ENCODE measurements at regions not wholly inside any gene's neighbourhood (a gene's known extent, or its start where the extent isn't known, plus 50 kb on each side); places are given as distances from the start of the nearest gene placed in this dataset.

DNA sequence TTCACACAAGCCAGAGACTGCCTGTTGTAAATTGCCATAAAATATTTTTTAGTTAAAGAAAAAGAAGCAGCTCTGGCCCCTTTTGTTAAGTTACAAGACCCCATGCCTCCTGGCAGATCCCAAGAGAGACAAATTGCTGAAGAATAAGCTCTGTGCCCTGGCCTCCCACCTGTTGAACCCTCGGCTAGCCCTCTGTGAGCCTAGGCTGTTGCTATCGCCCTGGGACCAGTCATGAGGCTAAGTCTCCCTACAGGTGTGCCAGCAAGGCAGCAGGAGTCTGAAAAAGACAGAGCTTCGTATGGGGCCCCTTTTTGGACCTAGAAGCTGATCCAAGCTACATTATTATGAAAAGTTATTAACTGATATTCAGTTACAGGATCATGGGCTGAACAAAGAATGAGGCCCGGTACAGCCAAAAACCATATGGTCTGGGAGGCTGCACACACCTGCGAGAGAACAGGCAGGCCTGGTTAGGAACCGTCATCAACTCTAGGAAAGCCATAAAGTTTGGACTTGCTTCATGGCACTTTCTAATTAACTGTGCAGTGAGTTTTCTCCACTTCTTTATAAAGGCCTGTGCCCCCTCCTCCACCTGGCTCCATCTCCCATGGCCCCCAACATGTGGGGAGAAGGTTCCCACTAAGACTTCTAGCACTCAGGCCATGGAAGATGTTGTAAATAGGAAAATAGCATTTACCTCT, 384.7 kb downstream of the ENC1 start:
- in situ Hi-C loops (cut with MboI): no loop called here

More for the DNA sequence above, 384.7 kb downstream of the ENC1 start:
- H3K4me3 ChIP-seq: no peak overlapping the region
- intact Hi-C loops (cut with micrococcal nuclease; ENCODE audit: unreplicated experiment): no loop called here
- 40% methylated on average over 6 of the region's 6 CpGs for WGBS (ENCODE audit: insufficient coverage, insufficient replicate concordance, low lambda C conversion rate, missing lambda C conversion rate)
- no peak overlapping the region for H3K9ac ChIP-seq (ENCODE audit: control insufficient read depth, insufficient read depth, low read length)
- BruUV-seq (replicated peaks): no TSS peak
- no peak for DNase-seq (ENCODE audit: low read depth, low spot score)
- FAIRE-seq: no peak
- no peaks in the 10 kb centered on the region for H4K20me1 ChIP-seq (ENCODE audit: control insufficient read depth, insufficient read depth)
- H3K79me2 ChIP-seq (ENCODE audit: control insufficient read depth, insufficient read depth, low read length): no peaks in the 10 kb centered on the region
- H3K4me2 ChIP-seq (ENCODE audit: control insufficient read depth, insufficient read depth): no peak overlapping the region
- H3K27me3 ChIP-seq (replicated peaks in 1 of 2; ENCODE audit: control insufficient read depth in 2 of 2, insufficient read depth in 2 of 2, low read length in 1 of 2): no peaks in the 10 kb centered on the region
- H3K36me3 ChIP-seq (ENCODE audit: control insufficient read depth in 2 of 2, insufficient read depth in 2 of 2, low read length in 1 of 2): no peaks in the 10 kb centered on the region
- no peak overlapping the region for H3K27ac ChIP-seq (ENCODE audit: control insufficient read depth, insufficient read depth)
- ATAC-seq: no peak
- peaks cover 12% of the 10 kb centered on the region for H3K4me1 ChIP-seq (ENCODE audit: control insufficient read depth, insufficient read depth, low read length)
- no peaks in the 10 kb centered on the region for H3K9me3 ChIP-seq (replicated peaks; ENCODE audit: control insufficient read depth, insufficient read depth, low read length)
- CTCF ChIA-PET: no interaction called here
- POLR2A ChIA-PET: interaction anchor here (0.8 kb wide), 1 partner anchor 52 kb away, joined by 4 read pairs; no protein-coding TSS in a partner anchor
- RAD21 ChIA-PET (ENCODE audit: unreplicated experiment): no interaction called here
- SMC1A ChIA-PET (ENCODE audit: uncharacterized antibody, unreplicated experiment): no interaction called here
- no peak for TF ChIP-seq CHD4 (IDR thresholded peaks at IDR 0.05)
- no peak for TF ChIP-seq PKNOX1 (IDR thresholded peaks at IDR 0.05)
- TF ChIP-seq CUX1 (IDR thresholded peaks at IDR 0.05; ENCODE audit: insufficient replicate concordance, low read depth, low read length): no peak
- TF ChIP-seq CEBPB (IDR thresholded peaks at IDR 0.05; ENCODE audit: borderline replicate concordance in 1 of 2, low read depth in 2 of 2, low read length in 2 of 2): no peak
- no peak for TF ChIP-seq TCF12 (IDR thresholded peaks at IDR 0.05; ENCODE audit: low read depth, low read length)
- no peak for TF ChIP-seq ESRRA (IDR thresholded peaks at IDR 0.05; ENCODE audit: low read length)
- no peak for TF ChIP-seq YBX1 (IDR thresholded peaks at IDR 0.05)
- no peak for TF ChIP-seq REST (IDR thresholded peaks at IDR 0.05; ENCODE audit: low read depth, low read length)
- H2AFZ ChIP-seq (ENCODE audit: control insufficient read depth, low read depth, low read length): no peak overlapping the region
